Natural killer cell (primary cell): ENCODE measurements at regions not wholly inside any gene's neighbourhood (a gene's known extent, or its start where the extent isn't known, plus 50 kb on each side); places are given as distances from the start of the nearest gene placed in this dataset.

Source experiments
- ATAC-seq, 3 donors: fragments of 150-1000 bp in 2 of 3; fragments of 200-7000 bp in 1 of 3; cut with Tn5 transposase; 1 replicate in 1 of 3; 2 replicates in 2 of 3; pipeline ENCODE4 v1.10.0; 2021; ENCODE audit warnings: mild to moderate bottlenecking in 2 of 3, moderate library complexity in 2 of 3
- DNase-seq, 2 donors: peaks; one replicate each; pipeline versions ENCODE4 v3.0.0 to v3.0.0-alpha.2; 2013 to 2021; ENCODE audit warnings: mixed read lengths in 1 of 2
- H3K27ac ChIP-seq: one replicate; pipeline ENCODE4 v1.5.1; 2013; ENCODE audit warnings: mild to moderate bottlenecking, low read length
- H3K27me3 ChIP-seq: one replicate; pipeline ENCODE4 v1.6.1; 2013; ENCODE audit warnings: low read length; ENCODE audit not compliant: control insufficient read depth, insufficient read depth
- H3K36me3 ChIP-seq: one replicate; pipeline ENCODE4 v1.6.1; 2013; ENCODE audit warnings: low read length; ENCODE audit not compliant: control insufficient read depth, insufficient read depth
- H3K4me1 ChIP-seq: one replicate; pipeline ENCODE4 v1.6.1; 2013; ENCODE audit warnings: low read length; ENCODE audit not compliant: control insufficient read depth, insufficient read depth
- H3K4me3 ChIP-seq: one replicate; pipeline ENCODE4 v1.5.1; 2013; ENCODE audit warnings: low read length
- H3K9me3 ChIP-seq: one replicate; pipeline ENCODE4 v1.6.1; 2013; ENCODE audit warnings: low read length; ENCODE audit not compliant: control insufficient read depth, insufficient read depth
- H3K27ac Mint-ChIP-seq, 2 donors: one replicate each; pipeline ENCODE4 v1.8.0; 2022; ENCODE audit warnings: mild to moderate bottlenecking in 2 of 2, mixed read lengths in 2 of 2, moderate library complexity in 1 of 2
- H3K27me3 Mint-ChIP-seq, 2 donors: one replicate each; pipeline ENCODE4 v1.8.0; 2022; ENCODE audit warnings: low read depth in 2 of 2, mixed read lengths in 2 of 2
- H3K36me3 Mint-ChIP-seq: one replicate; pipeline ENCODE4 v1.8.0; 2022; ENCODE audit warnings: mixed read lengths
- H3K4me1 Mint-ChIP-seq, 2 donors: one replicate each; pipeline ENCODE4 v1.8.0; 2022; ENCODE audit warnings: mixed read lengths in 2 of 2
- H3K4me3 Mint-ChIP-seq: one replicate; pipeline ENCODE4 v1.8.0; 2022; ENCODE audit warnings: mild to moderate bottlenecking, moderate library complexity, mixed read lengths
- H3K9me3 Mint-ChIP-seq, 2 donors: one replicate each; pipeline ENCODE4 v1.8.0; 2022; ENCODE audit warnings: mixed read lengths in 2 of 2
- WGBS: methylation state at CpG from one replicate; pipeline ENCODE4 v1.1.7; 2013; ENCODE audit warnings: missing lambda C conversion rate; ENCODE audit not compliant: insufficient coverage; 5-methylcytosine and 5-hydroxymethylcytosine counted together
- intact Hi-C: fragments of 100-400 bp; cut with micrococcal nuclease; formaldehyde crosslinking; loops from one replicate; pipeline ENCODE4 v1.14.2; 2022
- TF ChIP-seq, protein P1 (sequence below): fragments of 200-600 bp; IDR thresholded peaks from one replicate; pipeline ENCODE4 v1.8.0; 2022; ENCODE audit warnings: antibody characterized with exemption

DNA sequence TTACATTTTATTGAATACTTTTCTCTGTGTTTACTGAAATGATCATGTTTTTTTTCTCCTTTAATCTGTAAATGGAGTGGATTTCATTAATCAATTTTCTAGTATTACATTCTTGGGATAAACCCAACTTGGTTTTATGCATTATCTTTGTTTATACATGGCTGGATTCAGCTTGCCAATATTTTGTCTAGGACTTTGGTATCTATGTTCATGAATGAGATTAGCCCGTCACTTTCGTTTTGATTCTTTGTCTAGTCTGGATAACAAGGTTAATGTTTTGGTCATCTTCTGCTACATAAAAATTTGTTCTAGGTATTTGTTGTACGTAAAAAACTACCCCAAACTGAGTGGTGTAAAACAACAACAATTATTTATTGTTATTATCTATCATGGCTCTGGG, 127.9 kb upstream of the PAX6 start:
- Histone ChIP-seq H3K27me3 (no peaks in the 10 kb centered on the region), H3K4me3 (no peak overlapping the region), H3K36me3 (no peaks in the 10 kb centered on the region), H3K27ac (no peak overlapping the region), H3K4me1 (no peaks in the 10 kb centered on the region), H3K9me3 (no peaks in the 10 kb centered on the region)
- Mint-ChIP-seq H3K4me3 (no peak overlapping the region), H3K27me3 (peaks cover 21 to 44% of the 10 kb centered on the region in 2 donors), H3K4me1 (peaks cover 5 to 7% of the 10 kb centered on the region in 2 donors), H3K27ac (no peak overlapping the region), H3K9me3 (no peaks in the 10 kb centered on the region), H3K36me3 (no peaks in the 10 kb centered on the region)
- TF ChIP-seq, protein P1, sequence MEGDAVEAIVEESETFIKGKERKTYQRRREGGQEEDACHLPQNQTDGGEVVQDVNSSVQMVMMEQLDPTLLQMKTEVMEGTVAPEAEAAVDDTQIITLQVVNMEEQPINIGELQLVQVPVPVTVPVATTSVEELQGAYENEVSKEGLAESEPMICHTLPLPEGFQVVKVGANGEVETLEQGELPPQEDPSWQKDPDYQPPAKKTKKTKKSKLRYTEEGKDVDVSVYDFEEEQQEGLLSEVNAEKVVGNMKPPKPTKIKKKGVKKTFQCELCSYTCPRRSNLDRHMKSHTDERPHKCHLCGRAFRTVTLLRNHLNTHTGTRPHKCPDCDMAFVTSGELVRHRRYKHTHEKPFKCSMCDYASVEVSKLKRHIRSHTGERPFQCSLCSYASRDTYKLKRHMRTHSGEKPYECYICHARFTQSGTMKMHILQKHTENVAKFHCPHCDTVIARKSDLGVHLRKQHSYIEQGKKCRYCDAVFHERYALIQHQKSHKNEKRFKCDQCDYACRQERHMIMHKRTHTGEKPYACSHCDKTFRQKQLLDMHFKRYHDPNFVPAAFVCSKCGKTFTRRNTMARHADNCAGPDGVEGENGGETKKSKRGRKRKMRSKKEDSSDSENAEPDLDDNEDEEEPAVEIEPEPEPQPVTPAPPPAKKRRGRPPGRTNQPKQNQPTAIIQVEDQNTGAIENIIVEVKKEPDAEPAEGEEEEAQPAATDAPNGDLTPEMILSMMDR = no peak
- 100% methylated on average over 2 of the region's 3 CpGs for WGBS
- intact Hi-C loops = no loop called here
- ATAC-seq (no peak), DNase-seq (no peak)

DNA sequence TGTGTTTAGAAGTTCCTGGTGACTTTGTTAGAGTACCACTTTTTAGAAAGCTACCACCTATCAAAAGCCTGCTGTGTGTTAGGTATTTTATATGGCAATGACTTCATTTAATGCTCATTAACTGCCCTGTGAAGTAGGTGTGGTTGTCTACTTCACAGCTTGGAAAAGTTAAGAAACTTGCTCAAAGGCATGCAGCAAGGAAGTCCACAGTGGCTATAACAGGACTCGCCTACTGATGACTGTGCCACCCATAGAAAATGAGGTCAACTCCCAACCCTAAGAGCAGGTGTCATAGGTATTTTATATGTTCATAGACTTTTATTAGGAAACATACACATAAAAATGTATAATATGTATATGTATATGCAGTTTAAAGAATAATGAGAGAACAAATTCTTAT, 125.2 kb upstream of the PAX6 start:
- Mint-ChIP-seq H3K27ac (no peak overlapping the region), H3K9me3 (no peaks in the 10 kb centered on the region), H3K27me3 (peaks cover 22 to 48% of the 10 kb centered on the region in 2 donors), H3K36me3 (no peaks in the 10 kb centered on the region), H3K4me1 (no peaks in the 10 kb centered on the region), H3K4me3 (no peak overlapping the region)
- intact Hi-C loops = no loop called here
- DNase-seq (no peak), ATAC-seq (no peak)
- TF ChIP-seq, protein P1 = no peak
- Histone ChIP-seq H3K9me3 (no peaks in the 10 kb centered on the region), H3K36me3 (no peaks in the 10 kb centered on the region), H3K4me3 (no peak overlapping the region), H3K27ac (no peak overlapping the region), H3K4me1 (no peaks in the 10 kb centered on the region), H3K27me3 (no peaks in the 10 kb centered on the region)
- WGBS = 100% methylated on average over 1 of the region's 1 CpG

DNA sequence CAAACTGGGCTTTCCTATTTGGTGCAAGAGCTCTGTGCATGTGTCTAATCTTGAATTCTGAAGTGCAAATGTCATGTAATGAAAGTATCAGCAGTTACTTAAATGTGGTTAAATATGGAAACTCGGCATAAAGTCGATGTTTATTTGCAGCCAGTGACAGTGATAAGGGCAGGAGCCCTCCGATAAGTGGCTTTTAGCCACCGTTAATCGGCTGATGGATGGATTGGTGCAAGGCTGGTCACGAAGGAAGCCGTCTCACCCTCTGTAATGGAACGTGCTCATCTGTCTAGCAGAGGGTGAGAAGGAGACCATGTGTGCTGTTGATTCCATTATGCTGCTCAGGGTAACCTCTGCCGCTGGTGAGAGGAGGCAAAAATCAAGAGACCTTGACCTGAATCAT, 121.8 kb upstream of the PAX6 start:
- Histone ChIP-seq H3K9me3 (no peaks in the 10 kb centered on the region), H3K4me1 (no peaks in the 10 kb centered on the region), H3K27me3 (no peaks in the 10 kb centered on the region), H3K36me3 (no peaks in the 10 kb centered on the region), H3K4me3 (no peak overlapping the region), H3K27ac (no peak overlapping the region)
- Mint-ChIP-seq H3K4me3 (no peak overlapping the region), H3K4me1 (no peaks in the 10 kb centered on the region), H3K36me3 (no peaks in the 10 kb centered on the region), H3K27me3 (peaks cover 18 to 28% of the 10 kb centered on the region in 2 donors), H3K27ac (no peak overlapping the region), H3K9me3 (no peaks in the 10 kb centered on the region)
- TF ChIP-seq, protein P1 = no peak
- DNase-seq (no peak), ATAC-seq (no peak)
- 90% methylated on average over 9 of the region's 9 CpGs for WGBS
- intact Hi-C loops = no loop called here

DNA sequence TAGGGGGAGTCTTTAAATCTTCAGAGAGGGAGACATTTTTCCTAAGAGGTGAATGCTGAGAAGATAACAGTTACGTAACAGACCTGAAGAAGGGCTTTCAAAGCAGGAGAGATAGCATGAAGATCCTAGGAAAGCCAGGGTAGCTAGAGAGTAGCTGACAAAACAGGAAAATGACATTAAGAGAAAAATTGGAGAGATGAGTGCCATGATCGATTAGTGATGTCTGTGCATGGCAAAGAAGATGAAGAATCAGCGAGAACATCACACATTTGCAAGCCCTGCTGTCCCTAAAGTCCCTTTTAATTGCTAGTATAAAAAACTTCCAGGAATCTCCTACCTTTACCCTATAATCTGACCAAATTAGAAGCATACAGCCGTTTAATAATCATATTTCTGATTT, 116.9 kb upstream of the PAX6 start:
- Mint-ChIP-seq H3K4me3 (no peak overlapping the region), H3K27ac (no peak overlapping the region), H3K4me1 (no peaks in the 10 kb centered on the region), H3K27me3 (peaks cover 10 to 21% of the 10 kb centered on the region in 2 donors), H3K9me3 (no peaks in the 10 kb centered on the region), H3K36me3 (no peaks in the 10 kb centered on the region)
- intact Hi-C loops = no loop called here
- no peaks in the 10 kb centered on the region for H3K36me3 ChIP-seq
- ATAC-seq (no peak), DNase-seq (no peak)
- no peaks in the 10 kb centered on the region for H3K4me1 ChIP-seq
- WGBS = 86% methylated on average over 3 of the region's 4 CpGs
- H3K9me3 ChIP-seq = no peaks in the 10 kb centered on the region
- TF ChIP-seq, protein P1 = no peak
- H3K27me3 ChIP-seq = no peaks in the 10 kb centered on the region
- H3K4me3 ChIP-seq = no peak overlapping the region
- no peak overlapping the region for H3K27ac ChIP-seq
